GM18519 (cell line): ENCODE measurements at regions not wholly inside any gene's neighbourhood (a gene's known extent, or its start where the extent isn't known, plus 50 kb on each side); places are given as distances from the start of the nearest gene placed in this dataset.

ENCODE experiments used
- ATAC-seq: cut with Tn5 transposase; IDR thresholded peaks from one replicate; pipeline ENCODE4 v1.9.1; 2021; ENCODE audit warnings: mild to moderate bottlenecking, moderate library complexity; ENCODE audit not compliant: unreplicated experiment, low FRiP score

DNA sequence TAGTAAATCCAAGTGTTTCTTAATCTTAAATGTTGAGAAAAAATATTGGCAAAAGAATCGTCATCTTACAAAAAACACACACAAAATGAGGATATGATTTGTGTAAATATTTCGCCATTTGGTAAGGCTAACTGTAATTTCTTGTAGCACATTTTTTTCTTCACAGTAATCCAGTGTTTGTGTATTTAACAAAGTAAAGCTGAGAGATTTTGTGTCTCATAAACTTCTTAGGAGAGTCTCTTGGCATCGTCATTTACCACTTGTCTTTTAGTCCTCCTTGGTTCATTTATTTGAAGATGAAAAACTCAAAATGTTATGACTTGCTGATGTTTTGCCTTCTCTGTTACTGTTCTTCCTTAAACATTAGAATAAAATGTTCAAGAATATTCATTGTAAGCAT, 326.7 kb upstream of the PITX2 start:
- no peak for ATAC-seq

DNA sequence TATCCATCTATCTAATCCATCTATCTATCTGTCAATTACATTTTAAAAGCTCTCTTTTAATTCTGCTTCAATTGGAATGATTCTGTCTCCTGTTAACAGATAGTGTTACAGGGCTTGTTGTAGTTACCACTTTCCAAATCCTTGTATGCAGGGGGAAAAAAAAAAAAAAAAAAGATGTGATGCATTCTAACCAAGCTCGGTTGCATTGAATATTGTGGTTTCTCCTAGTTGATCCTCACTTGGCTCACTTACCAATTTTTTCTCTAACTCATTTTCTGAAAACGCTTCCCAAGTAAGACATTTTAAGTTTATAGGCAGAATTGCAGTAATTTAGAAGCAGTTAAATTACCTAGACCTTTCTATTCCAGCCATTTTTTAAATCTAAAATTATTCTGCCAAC, 327.9 kb upstream of the PITX2 start:
- no peak for ATAC-seq

DNA sequence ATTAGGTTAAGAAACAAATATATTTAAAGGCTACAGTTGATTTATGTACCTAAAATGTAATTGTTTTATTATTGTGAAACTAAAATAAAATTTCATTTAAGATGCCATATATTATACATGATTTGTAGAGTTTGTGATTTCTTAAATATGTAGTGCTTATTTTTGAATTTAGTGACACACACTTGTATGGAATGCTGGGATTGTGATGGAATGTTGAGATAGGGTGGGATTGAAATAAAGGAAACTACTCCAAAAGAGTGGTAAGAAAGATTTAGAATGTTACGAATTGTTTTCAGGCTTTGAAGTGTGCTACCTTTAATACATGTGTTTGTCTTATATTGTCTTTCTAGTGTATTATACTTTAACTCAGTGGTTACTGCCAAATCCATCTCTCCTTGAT, 330.3 kb upstream of the PITX2 start:
- no peak for ATAC-seq

DNA sequence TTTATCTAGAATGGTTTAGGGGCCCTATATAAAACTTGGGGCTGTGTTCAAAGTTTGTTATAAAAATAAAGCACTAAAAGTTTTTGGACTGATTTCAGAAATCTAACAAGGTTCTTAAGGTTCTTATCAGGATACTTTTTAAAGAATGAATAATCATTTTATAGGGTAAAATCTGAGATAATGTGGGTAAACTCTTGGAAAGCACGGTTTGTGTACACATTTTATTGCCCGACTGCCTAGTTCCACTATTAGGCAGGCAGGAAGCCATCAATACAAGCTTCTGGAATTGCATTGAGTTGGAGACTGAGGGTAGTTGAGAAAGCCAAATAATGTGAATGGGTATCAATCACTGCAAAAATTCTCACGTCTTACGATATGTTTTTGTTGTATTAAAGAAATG, 331.0 kb upstream of the PITX2 start:
- ATAC-seq: no peak

DNA sequence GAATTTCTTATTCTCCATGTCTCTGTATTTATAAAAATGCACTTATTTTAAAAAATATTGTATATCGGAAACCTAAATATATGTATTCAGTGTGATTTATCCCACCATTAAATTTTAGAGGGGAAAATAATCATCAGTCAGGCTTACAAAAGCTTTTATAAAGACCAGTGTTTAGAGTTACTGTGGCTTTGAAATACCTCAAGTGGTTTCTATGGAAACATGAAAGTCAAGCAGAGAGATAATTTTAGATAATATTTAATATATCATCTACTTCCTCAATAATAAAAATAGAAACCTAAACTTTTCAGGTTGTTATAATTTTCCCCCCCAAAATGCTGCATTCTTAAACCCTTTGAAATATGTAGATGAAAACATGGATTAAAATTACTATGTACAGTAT, 332.9 kb upstream of the PITX2 start:
- no peak for ATAC-seq

DNA sequence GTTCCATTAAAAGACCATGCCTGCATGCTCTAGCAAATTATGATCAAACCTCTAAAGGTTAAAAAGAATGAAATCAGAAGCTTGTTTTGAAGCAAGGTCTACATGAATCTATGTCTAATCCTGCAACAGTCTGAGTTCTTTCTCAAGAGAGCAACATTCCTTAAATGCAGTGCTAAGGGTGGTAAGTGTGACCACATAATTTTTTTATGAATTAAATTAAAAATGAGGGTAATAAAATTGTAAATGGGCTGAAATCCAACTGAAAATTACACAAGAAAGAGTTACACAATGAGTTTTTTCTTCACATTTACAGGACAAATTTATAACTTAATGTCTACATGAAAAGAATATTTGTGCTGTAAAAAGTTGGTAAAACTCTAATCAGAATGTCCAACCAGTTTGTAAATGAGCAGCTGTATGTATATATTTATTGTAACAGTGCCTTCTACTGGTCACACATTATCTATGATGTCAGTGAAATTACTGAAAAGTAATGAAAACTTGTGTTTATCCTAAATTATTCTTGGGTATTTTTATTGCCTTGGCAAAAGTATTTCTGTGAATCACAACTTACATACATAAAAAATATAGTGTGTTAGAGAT, 336.3 kb upstream of the PITX2 start:
- ATAC-seq: no peak

DNA sequence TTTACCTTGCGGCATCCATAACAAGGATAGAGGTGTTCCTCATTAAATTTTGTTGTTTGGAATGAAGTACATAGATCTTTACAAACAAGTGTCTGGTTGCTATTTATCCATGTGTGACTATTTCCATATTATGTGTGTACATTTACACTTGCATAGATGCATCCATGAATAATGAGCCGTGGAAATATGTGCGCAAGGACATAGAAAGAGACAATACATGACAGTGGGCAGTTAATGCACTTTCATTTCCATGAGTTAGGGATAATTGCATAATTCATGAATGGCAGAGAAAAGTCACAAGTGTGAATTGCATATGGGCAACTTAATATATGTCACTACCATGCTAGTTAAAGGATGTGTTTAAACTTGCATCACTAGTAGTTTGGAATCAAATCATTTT, 338.2 kb upstream of the PITX2 start:
- no peak for ATAC-seq

DNA sequence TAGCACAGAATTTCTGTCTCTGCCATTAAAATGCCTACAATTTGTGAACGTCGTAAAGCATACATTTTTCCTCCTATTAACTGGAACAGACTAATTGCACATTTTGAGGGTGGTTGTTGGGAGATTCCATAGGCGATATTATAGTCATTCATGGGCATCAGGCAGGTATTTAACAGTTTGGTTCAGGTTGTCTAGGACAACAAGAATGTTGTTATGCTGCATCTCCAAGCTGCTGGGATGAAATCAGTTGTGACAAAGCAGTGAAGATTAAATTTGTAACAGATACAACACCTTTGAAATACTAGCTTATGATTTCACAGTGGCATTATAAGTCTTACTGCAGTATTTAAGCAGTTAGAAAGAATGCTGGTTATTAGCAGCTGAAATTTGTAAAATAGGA, 339.7 kb upstream of the PITX2 start:
- no peak for ATAC-seq

DNA sequence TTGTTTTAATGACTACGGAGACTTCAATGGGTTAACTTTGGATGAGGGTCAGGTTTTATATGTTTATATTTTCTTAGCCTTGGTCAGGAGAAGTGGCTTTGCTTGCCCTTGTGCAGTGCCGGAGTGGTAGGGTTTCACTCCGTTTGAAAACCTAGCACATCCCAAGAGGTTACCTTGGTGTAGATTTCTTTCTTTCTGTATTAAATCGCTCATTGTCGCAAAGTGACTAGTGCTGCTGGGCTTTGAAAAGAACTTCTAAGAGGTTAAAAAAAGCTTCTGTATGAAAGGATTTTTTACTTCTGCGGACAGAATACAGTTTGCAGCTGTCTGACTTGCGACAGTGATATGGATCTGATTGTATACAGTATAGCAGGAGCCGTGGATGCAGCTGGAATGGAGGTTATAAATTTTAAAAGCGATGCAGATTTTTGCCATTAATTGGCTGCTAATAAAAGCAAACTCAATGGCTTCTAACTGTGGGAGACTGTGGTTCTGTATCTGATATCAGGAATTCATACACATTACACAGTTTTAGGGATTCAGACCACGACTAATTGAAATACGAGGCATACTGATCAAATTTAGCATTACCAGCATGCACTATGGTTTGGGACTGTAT, 340.9 kb upstream of the PITX2 start:
- no peak for ATAC-seq

DNA sequence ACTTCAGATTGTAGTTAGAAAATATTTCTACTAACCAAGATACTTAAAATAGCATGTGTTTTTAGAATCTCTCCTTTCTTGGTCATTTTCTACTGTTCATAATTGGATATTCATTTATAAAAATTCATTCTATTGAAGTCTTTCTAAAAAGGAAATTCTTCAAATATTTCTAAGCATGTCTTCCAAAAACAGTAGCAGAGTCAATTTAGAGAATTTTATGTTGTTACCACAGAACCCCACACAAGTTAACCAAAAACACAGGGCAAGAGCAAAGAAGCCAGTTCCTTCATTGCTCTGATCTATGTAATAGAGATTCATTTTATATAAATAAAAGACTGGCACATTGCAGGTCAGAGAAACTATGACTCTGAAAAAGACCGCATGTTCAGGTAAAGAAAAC, 345.1 kb upstream of the PITX2 start:
- no peak for ATAC-seq

DNA sequence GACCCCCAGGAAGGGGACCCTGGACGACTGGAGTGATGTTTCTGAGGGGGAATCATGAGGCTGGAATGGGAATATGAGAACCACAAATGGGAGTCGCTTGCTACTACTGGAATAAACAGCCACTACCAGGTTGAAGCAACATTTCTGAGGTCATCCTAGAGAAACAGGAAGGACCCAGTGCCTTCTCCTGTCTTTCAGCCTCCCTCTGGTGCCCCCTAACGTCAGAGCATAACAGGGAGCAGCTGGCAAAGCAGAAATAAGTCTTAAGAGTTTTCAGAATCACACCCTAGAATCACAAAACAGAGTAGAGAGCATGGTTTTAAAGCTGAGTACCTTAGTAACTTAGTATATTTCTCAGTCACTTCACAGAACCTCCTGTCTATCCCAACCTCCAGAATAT, 347.8 kb upstream of the PITX2 start:
- ATAC-seq: peak; percentile 81

DNA sequence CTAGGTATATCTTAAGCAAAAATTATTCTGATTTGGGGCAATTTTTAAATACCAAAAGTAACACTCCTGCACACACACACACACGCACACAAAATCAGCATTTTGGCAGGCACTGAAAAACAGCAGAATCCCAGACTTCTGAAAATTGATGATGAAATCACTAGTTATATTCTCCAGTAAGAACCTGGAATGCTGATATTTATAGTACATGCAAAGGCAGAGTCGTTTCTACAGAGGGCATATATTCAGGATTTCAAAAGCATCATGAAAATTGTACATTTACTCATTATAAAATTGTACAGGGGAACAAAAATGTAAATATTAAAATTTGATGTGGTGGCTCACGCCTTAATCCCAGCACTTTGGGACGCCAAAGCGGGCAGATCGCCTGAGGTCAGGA, 352.5 kb upstream of the PITX2 start:
- ATAC-seq: no peak

DNA sequence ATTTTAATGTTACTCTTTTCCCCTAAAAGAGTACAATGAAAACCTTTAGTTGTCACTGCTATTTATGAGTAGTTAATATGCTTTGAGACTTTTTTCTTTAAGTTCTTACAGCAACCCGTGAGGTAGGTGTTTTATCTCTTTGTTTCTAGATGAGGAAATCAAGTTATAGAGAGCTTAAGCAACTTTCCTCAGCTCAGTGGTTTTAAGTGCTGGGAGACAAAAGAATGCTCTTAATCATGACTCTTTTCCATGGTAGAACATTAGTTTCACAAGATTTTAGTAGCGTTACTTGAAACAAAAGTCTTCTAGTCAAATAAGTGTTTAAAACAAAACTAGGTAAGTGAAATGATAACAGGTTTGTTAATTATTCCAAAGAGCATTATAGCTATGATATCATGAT, 354.7 kb upstream of the PITX2 start:
- no peak for ATAC-seq

DNA sequence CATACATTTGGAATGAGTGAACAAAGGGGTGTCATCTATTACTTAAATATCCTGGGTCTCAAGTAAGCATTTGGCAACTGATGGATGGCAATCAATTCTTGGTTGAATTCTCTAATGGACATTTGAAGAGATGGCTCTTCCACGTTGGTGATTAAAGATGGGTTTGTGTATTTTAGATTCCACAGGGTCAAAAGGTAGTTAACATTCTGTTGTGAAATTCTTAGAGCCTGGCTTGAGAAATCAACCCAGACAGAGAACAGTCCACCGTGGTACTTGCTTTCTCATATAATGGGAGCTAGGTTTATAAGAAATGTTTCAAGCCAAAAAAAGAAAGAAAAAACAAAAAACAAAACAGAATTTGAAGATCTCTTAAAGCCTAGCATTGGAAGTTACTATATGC, 355.9 kb upstream of the PITX2 start:
- no peak for ATAC-seq

DNA sequence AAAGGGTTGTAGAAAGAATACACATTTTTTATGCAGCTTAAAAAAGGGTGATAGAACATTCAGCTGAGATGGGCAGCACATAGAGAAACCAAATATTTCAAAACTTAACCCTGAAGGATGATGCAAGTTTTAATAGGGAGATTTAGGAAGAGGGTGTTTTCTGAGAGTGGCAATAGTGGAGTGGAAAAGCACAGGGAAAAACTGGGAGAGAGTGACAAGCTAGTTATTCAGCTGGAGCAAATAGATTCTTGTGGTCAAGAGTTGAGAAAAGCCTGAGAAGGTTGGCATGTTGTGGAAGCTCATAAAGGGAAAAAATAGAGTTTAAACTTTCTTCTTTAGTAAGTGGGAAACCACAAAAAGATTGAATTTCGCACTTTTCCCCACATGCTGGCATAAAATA, 359.6 kb upstream of the PITX2 start:
- ATAC-seq: no peak

DNA sequence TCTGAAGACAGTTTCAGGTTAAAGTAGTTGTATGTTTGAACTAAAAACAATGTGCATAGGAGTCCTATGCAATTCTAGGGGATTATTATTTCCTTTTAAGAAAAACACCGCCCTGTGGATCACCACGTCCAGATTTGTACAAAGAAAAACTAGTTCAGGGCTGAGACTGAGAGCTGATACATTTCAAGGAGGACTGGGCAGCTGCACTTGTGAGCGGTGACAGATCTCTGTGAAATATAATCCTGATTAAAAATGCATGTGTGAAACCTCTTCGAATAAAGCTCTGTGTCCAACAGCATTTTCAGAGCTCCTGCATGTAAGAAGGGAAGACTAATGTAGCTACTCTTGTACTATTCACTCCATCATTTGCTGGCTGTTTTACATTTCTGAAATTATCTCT, 365.8 kb upstream of the PITX2 start:
- no peak for ATAC-seq

DNA sequence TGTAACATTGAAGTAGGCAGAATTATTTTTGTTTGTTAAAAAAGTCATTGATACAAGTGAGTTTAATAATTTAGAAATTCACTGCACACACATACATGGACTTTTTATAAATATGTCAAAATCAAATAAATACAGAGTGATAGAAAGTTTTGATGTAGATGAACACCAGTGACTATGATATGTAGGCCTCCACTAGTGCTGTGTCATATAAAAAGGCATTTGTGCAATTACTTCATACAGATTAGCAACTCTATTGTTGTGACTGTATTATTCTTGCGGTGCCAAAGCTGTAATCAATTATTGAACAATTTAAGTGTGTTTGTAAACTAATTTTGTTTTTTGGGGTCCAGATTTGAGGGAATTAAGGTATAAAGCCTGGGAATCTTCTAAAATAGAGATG, 366.2 kb upstream of the PITX2 start:
- no peak for ATAC-seq

DNA sequence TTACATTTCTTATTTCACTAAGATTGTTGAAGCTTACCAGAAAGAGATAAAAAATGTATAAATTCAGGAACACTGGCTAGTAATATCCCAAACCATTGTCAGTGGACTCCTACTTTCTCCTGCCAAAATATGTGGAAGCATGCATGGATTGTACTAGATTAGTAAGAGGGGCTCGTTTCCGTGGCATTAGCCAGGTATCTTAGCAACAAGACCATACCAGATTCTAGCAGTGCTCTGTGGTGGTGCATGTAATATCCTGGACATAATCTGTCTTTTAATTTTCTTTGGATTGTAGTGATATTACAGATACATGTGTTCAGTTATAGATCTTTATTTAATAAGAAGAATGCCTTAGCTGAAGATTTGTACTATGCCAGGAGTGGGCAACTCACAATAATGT, 371.9 kb upstream of the PITX2 start:
- no peak for ATAC-seq

DNA sequence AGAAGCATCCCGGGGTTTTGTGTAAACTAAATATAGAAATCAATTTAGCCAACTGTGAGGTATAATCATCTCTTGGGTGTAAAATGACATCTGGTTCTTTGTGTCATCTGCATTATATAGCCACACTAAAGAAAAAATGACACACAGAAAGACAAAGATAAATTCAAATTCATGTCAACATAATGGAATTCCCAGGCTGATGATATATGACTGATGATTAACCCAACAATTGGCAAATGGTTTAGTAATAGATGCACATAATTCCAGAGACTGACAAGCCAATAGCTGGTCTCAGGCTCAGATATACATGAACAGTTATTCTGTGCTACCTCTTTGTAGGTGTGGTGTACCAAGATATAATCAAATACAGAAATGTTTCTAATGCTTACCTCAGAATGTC, 375.4 kb upstream of the PITX2 start:
- ATAC-seq: no peak

DNA sequence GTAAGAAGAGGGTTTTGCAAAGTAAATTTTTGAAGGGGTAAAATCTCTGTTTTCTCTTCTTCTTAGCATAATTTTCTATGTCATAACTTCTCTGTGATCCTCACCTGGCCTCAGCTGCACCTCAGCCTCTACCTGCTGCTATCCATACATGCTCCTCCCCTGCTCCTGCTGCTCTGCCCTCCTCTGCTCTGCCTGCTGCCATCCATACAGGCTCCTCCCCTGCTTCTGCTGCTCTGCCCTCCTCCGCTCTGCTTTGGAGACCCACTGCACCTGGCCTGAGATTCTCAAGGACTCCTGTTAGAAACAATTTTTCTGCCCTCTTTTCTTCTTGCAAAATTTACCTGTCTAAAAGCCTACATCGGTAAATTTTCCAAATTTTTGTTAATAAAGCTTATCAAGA, 388.6 kb upstream of the PITX2 start:
- ATAC-seq: no peak

DNA sequence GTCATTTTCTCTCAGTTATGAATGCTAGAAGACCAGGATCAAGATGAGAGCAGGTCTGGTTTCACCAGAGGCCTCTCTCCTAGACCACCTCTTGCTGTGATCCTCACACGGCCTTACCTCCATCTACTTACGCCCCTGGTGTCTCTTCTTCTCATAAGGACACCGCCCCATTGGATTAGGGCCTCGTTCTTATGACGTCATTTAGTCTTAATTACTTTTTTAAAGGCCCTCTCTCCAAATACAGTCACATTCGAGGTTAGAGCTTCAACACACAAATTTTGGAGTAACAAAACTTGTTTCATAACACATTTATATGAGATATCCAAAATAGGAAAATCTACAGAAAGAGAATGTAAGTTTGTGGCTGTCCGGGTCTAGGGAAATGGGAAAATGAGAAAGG, 391.0 kb upstream of the PITX2 start:
- ATAC-seq: no peak

DNA sequence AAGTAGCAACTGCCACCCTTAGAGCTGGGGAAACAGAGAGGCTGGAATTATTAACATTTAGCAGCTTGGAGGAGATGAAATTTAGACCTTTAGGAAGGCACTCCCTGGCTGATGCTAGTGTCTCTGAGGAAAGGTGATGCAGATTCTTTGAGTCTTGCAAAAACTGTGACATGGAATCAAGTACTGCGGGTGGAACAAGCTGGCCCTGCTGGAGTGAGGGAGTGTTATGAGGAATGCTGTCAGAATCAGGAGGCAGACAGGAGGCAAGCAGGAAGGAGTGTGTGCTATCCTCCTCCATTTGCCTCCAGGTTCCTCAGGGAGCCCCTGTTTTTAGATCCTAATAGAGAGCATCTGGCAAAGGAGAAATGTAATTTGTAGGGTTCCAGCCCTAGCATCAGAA, 391.7 kb upstream of the PITX2 start:
- no peak for ATAC-seq

DNA sequence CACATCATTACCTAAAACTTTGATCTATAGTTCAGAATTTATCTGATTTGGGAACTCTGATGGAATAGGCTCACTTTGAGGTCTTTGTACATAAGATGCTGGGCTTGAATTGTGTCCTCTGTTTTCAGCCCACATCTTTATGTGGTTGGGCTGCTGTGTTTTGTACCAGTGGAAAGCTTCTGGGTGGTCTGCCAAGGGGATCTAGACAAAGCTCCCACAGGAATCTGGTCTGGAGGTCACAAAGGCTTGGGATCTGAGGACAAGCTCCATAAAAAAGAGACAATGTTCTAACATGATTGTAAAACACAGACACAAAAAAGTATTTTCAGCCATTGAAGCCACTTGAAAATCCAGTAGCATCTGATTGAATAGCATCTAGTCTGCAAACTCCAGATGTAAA, 393.5 kb upstream of the PITX2 start:
- no peak for ATAC-seq
